ENCODE measurements at regions not wholly inside any gene's neighbourhood (a gene's known extent, or its start where the extent isn't known, plus 50 kb on each side); places are given as distances from the start of the nearest gene placed in this dataset.

- no peak for TF ChIP-seq CTCF (IDR thresholded peaks at IDR 0.05)
- TF ChIP-seq POLR2A (IDR thresholded peaks at IDR 0.05): no peak
Measured at GRCh38 chr12:28899951-28900350, 249.1 kb upstream of the FAR2 start.
